WTC11 (cell line): ENCODE measurements at regions not wholly inside any gene's neighbourhood (a gene's known extent, or its start where the extent isn't known, plus 50 kb on each side); places are given as distances from the start of the nearest gene placed in this dataset.

Experiments
- ATAC-seq: fragments of 200-7000 bp; cut with Tn5 transposase; 2 replicates; pipeline ENCODE4 v1.10.0; 2021; ENCODE audit warnings: mild to moderate bottlenecking, moderate library complexity
- CTCF ChIA-PET: fragments of 300-600 bp; sonication (Branson Sonifier 250); formaldehyde crosslinking; loops from one replicate; lab custom pipeline; 2021; ENCODE audit warnings: antibody characterized with exemption; lab: Charles Lee
- POLR2A ChIA-PET: fragments of 350-600 bp; sonication (Branson Sonifier 250); formaldehyde crosslinking; loops from one replicate; lab custom pipeline; 2021; ENCODE audit warnings: antibody characterized with exemption; lab: Charles Lee
- DNase-seq: peaks from one replicate; pipeline ENCODE4 v3.0.0; 2021; ENCODE audit warnings: low spot score
- H3K27ac Mint-ChIP-seq: 2 replicates; pipeline ENCODE4 v1.8.0; 2021; ENCODE audit warnings: mixed read lengths
- H3K27me3 Mint-ChIP-seq: 2 replicates; pipeline ENCODE4 v1.8.0; 2021; ENCODE audit warnings: low read depth, mild to moderate bottlenecking, moderate library complexity, mixed read lengths
- H3K36me3 Mint-ChIP-seq: 2 replicates; pipeline ENCODE4 v1.8.0; 2021; ENCODE audit warnings: mixed read lengths
- H3K4me1 Mint-ChIP-seq: 2 replicates; pipeline ENCODE4 v1.8.0; 2022; ENCODE audit warnings: mixed read lengths
- H3K4me3 Mint-ChIP-seq: 2 replicates; pipeline ENCODE4 v1.8.0; 2021; ENCODE audit warnings: mild to moderate bottlenecking, moderate library complexity, mixed read lengths
- H3K9me3 Mint-ChIP-seq: 2 replicates; pipeline ENCODE4 v1.8.0; 2021; ENCODE audit warnings: mixed read lengths
- ATF3 ChIP-seq: sonication (generic); formaldehyde crosslinking; conservative IDR thresholded peaks from 2 replicates; pipeline ENCODE4 v1.8.1; 2022; ENCODE audit warnings: mild to moderate bottlenecking, missing genetic modification reagents
- ATF6 ChIP-seq: sonication (generic); formaldehyde crosslinking; IDR thresholded peaks from 2 replicates; pipeline ENCODE4 v1.8.1; 2023; ENCODE audit warnings: mild to moderate bottlenecking, missing genetic modification reagents
- CDX4 ChIP-seq: fragments of 250-450 bp; sonication (Bioruptor Pico); IDR thresholded peaks from 2 replicates; pipeline ENCODE4 v1.9.0; 2021; ENCODE audit warnings: moderate library complexity, mild to moderate bottlenecking, inconsistent platforms, borderline replicate concordance
- E2F1 ChIP-seq: sonication (generic); formaldehyde crosslinking; IDR thresholded peaks from 2 replicates; pipeline ENCODE4 v1.8.0; 2022; ENCODE audit warnings: mild to moderate bottlenecking, missing genetic modification reagents
- EMX1 ChIP-seq: fragments of 250-450 bp; sonication (Bioruptor Pico); IDR thresholded peaks from 2 replicates; pipeline ENCODE4 v1.8.0; 2021; ENCODE audit warnings: mild to moderate bottlenecking
- ERG ChIP-seq: fragments of 250-450 bp; sonication (Bioruptor Pico); IDR thresholded peaks from 2 replicates; pipeline ENCODE4 v1.8.0; 2021; ENCODE audit warnings: mild to moderate bottlenecking
- GABPB1 ChIP-seq: sonication (generic); formaldehyde crosslinking; IDR thresholded peaks from 2 replicates; pipeline ENCODE4 v1.8.1; 2023; ENCODE audit warnings: mild to moderate bottlenecking, missing genetic modification reagents
- IRF2 ChIP-seq: sonication (generic); formaldehyde crosslinking; IDR thresholded peaks from 2 replicates; pipeline ENCODE4 v1.8.0; 2022; ENCODE audit warnings: low read depth, missing genetic modification reagents, borderline replicate concordance
- KAT7 ChIP-seq: sonication (generic); formaldehyde crosslinking; IDR thresholded peaks from 2 replicates; pipeline ENCODE4 v1.8.1; 2023; ENCODE audit warnings: missing genetic modification reagents, mild to moderate bottlenecking, borderline replicate concordance
- MAX ChIP-seq: sonication (generic); formaldehyde crosslinking; IDR thresholded peaks from 2 replicates; pipeline ENCODE4 v1.8.0; 2022; ENCODE audit warnings: mild to moderate bottlenecking, missing genetic modification reagents
- MYBL2 ChIP-seq: sonication (generic); formaldehyde crosslinking; IDR thresholded peaks from 2 replicates; pipeline ENCODE4 v1.8.1; 2023; ENCODE audit warnings: mild to moderate bottlenecking, moderate library complexity, missing genetic modification reagents
- NR1H2 ChIP-seq: sonication (generic); formaldehyde crosslinking; IDR thresholded peaks from 2 replicates; pipeline ENCODE4 v1.9.0; 2021; ENCODE audit warnings: mild to moderate bottlenecking, moderate library complexity, missing genetic modification reagents
- NR3C1 ChIP-seq: sonication (generic); formaldehyde crosslinking; conservative IDR thresholded peaks from 2 replicates; pipeline ENCODE4 v1.8.1; 2023; ENCODE audit warnings: low read depth, mild to moderate bottlenecking, missing genetic modification reagents
- PRRX2 ChIP-seq: fragments of 250-450 bp; sonication (Bioruptor Pico); IDR thresholded peaks from 2 replicates; pipeline ENCODE4 v1.8.0; 2021; ENCODE audit warnings: mild to moderate bottlenecking
- RELA ChIP-seq: sonication (generic); formaldehyde crosslinking; IDR thresholded peaks from 2 replicates; pipeline ENCODE4 v1.8.1; 2022; ENCODE audit warnings: missing genetic modification reagents, mild to moderate bottlenecking, borderline replicate concordance
- SMAD4 ChIP-seq: sonication (generic); formaldehyde crosslinking; IDR thresholded peaks from 2 replicates; pipeline ENCODE4 v1.8.0; 2022; ENCODE audit warnings: mild to moderate bottlenecking, missing genetic modification reagents
- TCF7 ChIP-seq: sonication (generic); formaldehyde crosslinking; IDR thresholded peaks from 2 replicates; pipeline ENCODE4 v1.8.0; 2022; ENCODE audit warnings: mild to moderate bottlenecking, low read depth, missing genetic modification reagents, moderate library complexity
- TP53 ChIP-seq: sonication (generic); formaldehyde crosslinking; IDR thresholded peaks from 2 replicates; pipeline ENCODE4 v1.8.1; 2023; ENCODE audit warnings: mild to moderate bottlenecking, missing genetic modification reagents
- USF1 ChIP-seq: sonication (generic); formaldehyde crosslinking; IDR thresholded peaks from 2 replicates; pipeline ENCODE4 v1.8.0; 2022; ENCODE audit warnings: mild to moderate bottlenecking, missing genetic modification reagents
- ZBTB21 ChIP-seq: sonication (generic); formaldehyde crosslinking; IDR thresholded peaks from 2 replicates; pipeline ENCODE4 v1.8.1; 2023; ENCODE audit warnings: mild to moderate bottlenecking, missing genetic modification reagents, borderline replicate concordance
- ZNF121 ChIP-seq: sonication (generic); formaldehyde crosslinking; IDR thresholded peaks from 2 replicates; pipeline ENCODE4 v1.8.0; 2023; ENCODE audit warnings: missing genetic modification reagents
- ZNF281 ChIP-seq: sonication (generic); formaldehyde crosslinking; IDR thresholded peaks from 2 replicates; pipeline ENCODE4 v1.8.0; 2023; ENCODE audit warnings: mild to moderate bottlenecking, missing genetic modification reagents

- peaks cover 53% of the 10 kb centered on the region for H3K4me1 Mint-ChIP-seq
- POLR2A ChIA-PET, result no interaction called here
- TF ChIP-seq USF1 (CRISPR knock-in tag) (no peak), MYBL2 (no peak), IRF2 (CRISPR knock-in tag) (no peak), E2F1 (CRISPR knock-in tag) (no peak), ZBTB21 (CRISPR knock-in tag) (no peak), PRRX2 (no peak), EMX1 (CRISPR knock-in tag) (no peak), NR1H2 (no peak), ATF3 (CRISPR knock-in tag) (no peak), ZNF281 (no peak), GABPB1 (CRISPR knock-in tag) (no peak), NR3C1 (CRISPR knock-in tag) (no peak)
- TF ChIP-seq, all 79 proteins: peak for 0
- no peaks in the 10 kb centered on the region for H3K9me3 Mint-ChIP-seq
- no peak for ATAC-seq
- H3K4me3 Mint-ChIP-seq, result no peak overlapping the region
- H3K36me3 Mint-ChIP-seq, result no peaks in the 10 kb centered on the region
- H3K27me3 Mint-ChIP-seq, result no peaks in the 10 kb centered on the region
- no peak for DNase-seq
- CTCF ChIA-PET, result interaction anchor here (0.6 kb wide), 1 partner anchor 65 kb away, joined by 3 read pairs; no protein-coding TSS in a partner anchor
- H3K27ac Mint-ChIP-seq, result no peak overlapping the region
Observed at GRCh38 chr2:42959234-42960001, 167.0 kb upstream of the HAAO start.

- H3K4me1 Mint-ChIP-seq, result peaks cover 54% of the 10 kb centered on the region
- no peaks in the 10 kb centered on the region for H3K9me3 Mint-ChIP-seq
- ATAC-seq, result no peak
- H3K4me3 Mint-ChIP-seq, result no peak overlapping the region
- TF ChIP-seq TCF7, result no peak
- no peak for TF ChIP-seq ERG (CRISPR knock-in tag)
- 0 out of 2 replicates have a peak, but pooled peaks have one; percentile 3 for TF ChIP-seq ZNF121
- TF ChIP-seq, all 79 proteins: peak for 1
- DNase-seq, result no peak
- ChIA-PET CTCF (interaction anchor here (1.4 to 1.6 kb wide), 3 partner anchors 16 to 66 kb away, joined by 3 to 4 read pairs (median 4); no protein-coding TSS in a partner anchor), POLR2A (no interaction called here)
- Mint-ChIP-seq H3K27ac (no peak overlapping the region), H3K27me3 (no peaks in the 10 kb centered on the region), H3K36me3 (no peaks in the 10 kb centered on the region)
Observed at GRCh38 chr2:42958741-42959233, 166.4 kb upstream of the HAAO start.

- H3K27me3 Mint-ChIP-seq, result no peaks in the 10 kb centered on the region
- H3K9me3 Mint-ChIP-seq, result no peaks in the 10 kb centered on the region
- DNase-seq (no peak), ATAC-seq (no peak)
- no peak overlapping the region for H3K4me3 Mint-ChIP-seq
- ChIA-PET POLR2A (interaction anchor here (0.5 kb wide), 1 partner anchor 250 kb away, joined by 3 read pairs; no protein-coding TSS in a partner anchor), CTCF (interaction anchor here (0.6 to 1.6 kb wide), 6 partner anchors 10 to 355 kb away, joined by 3 to 5 read pairs (median 4); no protein-coding TSS in a partner anchor)
- no peak overlapping the region for H3K27ac Mint-ChIP-seq
- peaks cover 56% of the 10 kb centered on the region for H3K4me1 Mint-ChIP-seq
- no peaks in the 10 kb centered on the region for H3K36me3 Mint-ChIP-seq
- TF ChIP-seq SMAD4 (CRISPR knock-in tag) (no peak), MAX (CRISPR knock-in tag) (no peak), CDX4 (CRISPR knock-in tag) (no peak), ATF6 (CRISPR knock-in tag) (no peak), TP53 (CRISPR knock-in tag) (no peak), KAT7 (CRISPR knock-in tag) (no peak), IRF2 (CRISPR knock-in tag) (no peak), RELA (CRISPR knock-in tag) (no peak)
Observed at GRCh38 chr2:42957861-42958301, 165.5 kb upstream of the HAAO start.
